Activated T-cell treated with anti-CD3 and anti-CD28 coated beads, Interleukin-2, amount 50 U/mL, for 4 hours (primary cell): ENCODE measurements at regions not wholly inside any gene's neighbourhood (a gene's known extent, or its start where the extent isn't known, plus 50 kb on each side); places are given as distances from the start of the nearest gene placed in this dataset.

Experiments used
- ATAC-seq, 2 donors: fragments of 200-7000 bp; cut with Tn5 transposase; one replicate each; pipeline ENCODE4 v1.10.0; 2021
- DNase-seq: peaks from one replicate; pipeline ENCODE4 v3.0.0-alpha.2; 2020
- H3K27me3 Mint-ChIP-seq: one replicate; pipeline ENCODE4 v1.8.0; 2021; ENCODE audit warnings: low read depth, mixed read lengths
- H3K36me3 Mint-ChIP-seq: one replicate; pipeline ENCODE4 v1.8.0; 2022; ENCODE audit warnings: mixed read lengths; ENCODE audit not compliant: insufficient read depth
- H3K4me1 Mint-ChIP-seq: one replicate; pipeline ENCODE4 v1.8.0; 2021; ENCODE audit warnings: low read depth, mixed read lengths
- H3K4me3 Mint-ChIP-seq: one replicate; pipeline ENCODE4 v1.8.0; 2021; ENCODE audit warnings: mild to moderate bottlenecking, moderate library complexity, mixed read lengths
- H3K9me3 Mint-ChIP-seq: one replicate; pipeline ENCODE4 v1.8.0; 2021; ENCODE audit warnings: mixed read lengths

DNA sequence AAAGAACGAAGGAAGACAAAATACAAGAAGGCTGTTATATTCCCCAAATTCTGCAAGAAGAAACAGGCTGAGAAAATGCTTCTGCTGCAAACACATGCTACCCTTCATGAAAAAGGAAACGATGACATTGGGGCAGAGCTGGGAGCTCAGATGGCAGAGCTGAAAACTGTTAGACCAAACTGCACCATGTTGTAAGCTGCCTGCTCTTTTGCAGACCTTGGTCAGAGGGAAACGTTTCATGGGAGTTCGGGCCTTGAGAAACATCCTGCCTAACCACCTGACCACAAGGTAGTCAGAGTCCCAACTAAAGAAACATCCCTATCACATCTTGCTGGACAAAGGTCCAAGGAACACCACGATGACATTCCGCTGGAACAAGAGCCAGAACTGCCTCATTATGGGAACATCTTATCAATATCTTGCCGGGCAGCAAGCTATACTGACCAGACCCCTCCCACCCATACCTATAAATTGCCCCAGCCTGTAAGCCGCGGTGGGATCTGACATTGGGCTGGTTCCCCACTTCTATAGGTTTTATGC lies 110.7 kb upstream of the CTSC start:
- Mint-ChIP-seq H3K36me3 (no peaks in the 10 kb centered on the region), H3K4me1 (no peaks in the 10 kb centered on the region), H3K4me3 (no peak overlapping the region), H3K9me3 (no peaks in the 10 kb centered on the region), H3K27me3 (no peaks in the 10 kb centered on the region)
- no peak for ATAC-seq
- no peak for DNase-seq

DNA sequence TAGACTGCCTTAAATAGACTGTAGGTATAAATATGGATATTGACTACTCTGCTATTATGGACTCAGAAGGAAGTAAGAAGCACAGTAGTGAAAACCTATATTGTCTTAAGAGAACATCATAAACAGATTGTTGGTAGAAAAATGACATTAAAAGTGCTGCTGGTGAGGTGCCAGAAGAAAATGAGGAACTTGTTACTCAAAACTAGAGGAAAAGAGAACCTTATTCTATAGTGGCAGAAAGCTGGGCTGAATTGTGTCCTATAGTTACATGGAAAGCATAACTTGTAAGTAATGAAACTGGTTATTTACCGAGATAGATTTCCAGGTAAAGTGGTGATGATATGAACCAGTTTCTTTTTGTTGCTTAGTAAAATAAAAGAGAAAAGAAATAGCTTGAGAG lies 109.7 kb upstream of the CTSC start:
- H3K4me1 Mint-ChIP-seq: no peaks in the 10 kb centered on the region
- no peak for DNase-seq
- no peak overlapping the region for H3K4me3 Mint-ChIP-seq
- no peak for ATAC-seq
- H3K36me3 Mint-ChIP-seq: no peaks in the 10 kb centered on the region
- H3K9me3 Mint-ChIP-seq: no peaks in the 10 kb centered on the region
- no peaks in the 10 kb centered on the region for H3K27me3 Mint-ChIP-seq

DNA sequence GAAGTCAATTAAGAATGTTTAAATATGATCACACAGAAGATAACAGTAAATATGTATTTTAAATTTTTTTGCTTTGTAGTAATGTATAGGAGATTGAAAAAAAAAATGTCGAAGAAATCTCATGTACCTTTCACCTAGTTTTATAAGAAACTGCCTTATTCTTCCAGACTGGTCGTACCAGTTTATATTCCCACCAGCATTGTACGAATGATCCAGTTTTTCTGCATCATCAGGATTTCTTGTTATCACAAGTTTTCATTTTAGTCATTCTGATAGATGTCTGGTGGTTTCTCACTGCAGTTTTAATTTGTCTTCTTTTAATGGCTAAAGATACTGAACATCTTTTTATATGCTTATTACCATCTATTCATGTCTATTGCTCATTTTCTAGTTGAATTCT lies 101.8 kb upstream of the CTSC start:
- Mint-ChIP-seq H3K36me3 (no peaks in the 10 kb centered on the region), H3K4me3 (no peak overlapping the region), H3K27me3 (no peaks in the 10 kb centered on the region), H3K9me3 (peaks cover 4% of the 10 kb centered on the region), H3K4me1 (no peaks in the 10 kb centered on the region)
- ATAC-seq: no peak
- no peak for DNase-seq

DNA sequence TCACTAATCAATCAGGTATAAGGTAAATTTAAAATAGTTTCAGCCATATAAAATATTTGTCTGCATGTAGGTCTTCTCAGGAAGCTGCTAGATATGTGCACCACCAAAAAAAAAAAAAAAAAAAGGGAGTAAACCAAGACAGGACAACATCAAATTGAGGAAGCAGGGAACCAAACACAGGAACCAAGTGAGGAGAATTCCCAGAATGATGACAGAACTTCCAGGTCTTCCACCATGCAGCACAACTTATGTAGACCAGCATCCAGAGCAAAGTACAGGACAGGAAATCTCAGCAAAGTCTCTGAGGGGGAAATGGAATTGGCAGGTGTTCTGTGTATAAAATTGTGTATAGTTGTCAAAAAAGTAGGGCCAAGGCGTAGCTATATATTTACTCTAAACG lies 101.2 kb upstream of the CTSC start:
- no peak overlapping the region for H3K4me3 Mint-ChIP-seq
- H3K9me3 Mint-ChIP-seq: peaks cover 4% of the 10 kb centered on the region
- DNase-seq (no peak), ATAC-seq (no peak)
- H3K4me1 Mint-ChIP-seq: no peaks in the 10 kb centered on the region
- no peaks in the 10 kb centered on the region for H3K36me3 Mint-ChIP-seq
- no peaks in the 10 kb centered on the region for H3K27me3 Mint-ChIP-seq

DNA sequence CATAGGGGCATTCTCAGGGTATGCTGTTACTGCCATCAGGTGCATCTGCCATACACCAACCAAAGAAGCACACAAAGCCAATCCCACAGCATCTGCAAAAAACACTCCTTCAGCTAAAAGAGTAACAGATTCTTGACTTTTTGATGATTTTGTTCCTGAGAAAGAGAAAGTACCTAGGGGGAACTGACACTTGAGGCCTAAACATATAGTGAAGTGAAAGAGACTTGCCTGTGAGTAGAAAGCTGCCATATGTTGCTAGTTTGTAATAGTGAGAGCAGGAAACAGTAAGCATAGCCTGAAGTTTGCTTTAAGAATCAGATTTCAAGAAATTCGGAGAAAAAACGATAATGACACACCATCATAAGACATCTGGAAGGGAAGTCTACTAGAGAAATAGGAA lies 97.9 kb upstream of the CTSC start:
- peaks cover 4% of the 10 kb centered on the region for H3K9me3 Mint-ChIP-seq
- H3K27me3 Mint-ChIP-seq: no peaks in the 10 kb centered on the region
- no peak overlapping the region for H3K4me3 Mint-ChIP-seq
- ATAC-seq (no peak), DNase-seq (no peak)
- H3K4me1 Mint-ChIP-seq: no peaks in the 10 kb centered on the region
- no peaks in the 10 kb centered on the region for H3K36me3 Mint-ChIP-seq

DNA sequence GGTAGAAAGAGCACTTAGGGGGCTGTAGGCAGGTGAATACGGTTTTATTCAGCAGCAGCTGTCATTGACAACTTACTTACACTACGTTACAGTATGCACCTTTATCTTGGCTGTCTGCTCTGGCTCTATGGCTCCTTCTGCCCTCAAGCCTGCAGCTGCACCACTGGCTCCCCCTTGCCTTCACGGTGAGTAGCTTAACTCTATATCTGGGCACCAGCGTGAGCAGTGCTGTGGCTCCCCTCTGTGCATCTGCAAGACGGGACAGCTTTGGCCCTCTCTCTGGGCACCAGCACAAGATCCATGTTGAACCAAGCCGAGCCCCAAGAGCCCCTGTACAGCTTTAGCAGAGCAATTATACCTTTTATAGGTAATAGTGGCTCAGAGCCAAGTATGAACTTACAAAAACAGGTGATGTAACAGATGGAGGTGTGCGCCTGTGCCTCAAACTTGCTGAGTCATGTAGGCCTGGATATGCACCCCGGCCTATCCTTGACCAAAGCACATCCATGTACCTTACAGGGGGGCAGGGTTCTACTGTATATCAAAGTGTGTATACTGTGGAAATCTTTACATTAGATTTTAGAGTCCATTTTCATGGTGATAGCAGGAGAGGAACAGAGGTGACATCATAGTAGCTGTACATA lies 96.9 kb upstream of the CTSC start:
- Mint-ChIP-seq H3K4me3 (no peak overlapping the region), H3K4me1 (no peaks in the 10 kb centered on the region), H3K27me3 (no peaks in the 10 kb centered on the region), H3K9me3 (peaks cover 4% of the 10 kb centered on the region), H3K36me3 (no peaks in the 10 kb centered on the region)
- ATAC-seq (no peak), DNase-seq (no peak)

DNA sequence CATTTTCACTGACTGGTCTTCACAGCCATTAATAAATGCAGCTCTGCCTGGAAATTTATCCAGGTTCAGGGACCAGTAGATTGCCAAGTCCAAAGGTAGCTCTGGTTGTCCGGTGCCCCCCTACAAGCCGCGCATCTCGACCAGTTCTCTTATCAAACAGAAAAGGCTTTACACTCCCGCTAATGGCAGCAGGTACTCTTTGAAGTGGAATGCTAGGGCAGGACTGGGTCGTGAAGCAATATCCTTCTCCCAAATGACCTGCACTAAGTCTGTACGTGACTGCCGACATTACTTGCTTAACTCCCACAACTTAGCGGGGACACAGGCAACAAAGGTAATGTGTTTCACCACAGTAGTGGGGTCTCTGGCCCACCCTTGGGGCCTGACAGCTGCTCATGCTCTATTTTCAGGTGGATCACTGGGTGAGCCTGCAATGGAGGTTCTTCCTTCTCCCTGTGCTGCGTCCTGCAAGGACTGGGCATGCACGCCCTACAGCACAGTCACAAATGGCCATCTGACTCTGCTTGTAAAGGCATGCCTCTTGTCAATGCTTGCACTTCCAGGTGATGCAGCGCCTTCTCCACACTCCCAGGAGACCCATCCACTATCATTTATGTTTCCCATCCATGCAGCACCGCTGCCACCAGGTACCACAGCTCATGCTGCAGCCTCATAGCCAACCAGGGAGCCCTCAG lies 96.1 kb upstream of the CTSC start:
- H3K9me3 Mint-ChIP-seq: peaks cover 4% of the 10 kb centered on the region
- no peaks in the 10 kb centered on the region for H3K27me3 Mint-ChIP-seq
- no peaks in the 10 kb centered on the region for H3K4me1 Mint-ChIP-seq
- ATAC-seq: no peak
- no peak for DNase-seq
- no peak overlapping the region for H3K4me3 Mint-ChIP-seq
- H3K36me3 Mint-ChIP-seq: no peaks in the 10 kb centered on the region

DNA sequence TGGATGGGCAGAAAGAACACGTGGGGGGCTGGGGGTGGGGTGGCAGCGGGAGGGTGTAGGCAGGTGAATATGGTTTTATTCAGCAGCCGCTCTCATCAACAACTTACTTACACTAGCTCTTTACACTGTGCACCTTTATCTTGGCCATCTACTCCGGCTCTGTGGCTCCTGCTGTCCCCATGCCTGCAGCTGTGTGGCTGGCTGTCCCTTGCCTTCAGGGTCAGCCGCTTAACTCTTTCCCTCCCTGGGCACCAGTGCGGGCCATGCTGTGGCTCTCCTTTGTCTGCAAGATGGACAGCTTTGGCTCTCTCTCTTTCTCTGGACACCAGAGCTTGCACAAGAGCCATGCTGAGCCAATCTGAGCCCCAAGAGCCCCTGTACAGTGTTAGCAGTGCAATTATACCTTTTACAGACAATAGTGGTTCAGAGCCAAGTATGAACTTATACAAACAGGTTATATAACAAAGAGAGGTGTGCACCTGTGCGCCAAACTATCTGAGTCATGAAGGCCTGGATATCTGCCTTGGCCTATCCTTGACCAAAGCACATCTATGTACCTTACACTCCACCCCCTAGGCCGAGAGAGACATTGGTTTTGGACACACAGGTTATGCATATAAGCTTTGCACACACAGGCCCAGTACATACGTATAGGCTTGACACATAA lies 94.3 kb upstream of the CTSC start:
- H3K4me3 Mint-ChIP-seq: no peak overlapping the region
- DNase-seq (no peak), ATAC-seq (no peak)
- H3K4me1 Mint-ChIP-seq: no peaks in the 10 kb centered on the region
- no peaks in the 10 kb centered on the region for H3K36me3 Mint-ChIP-seq
- no peaks in the 10 kb centered on the region for H3K27me3 Mint-ChIP-seq
- peaks cover 2% of the 10 kb centered on the region for H3K9me3 Mint-ChIP-seq

DNA sequence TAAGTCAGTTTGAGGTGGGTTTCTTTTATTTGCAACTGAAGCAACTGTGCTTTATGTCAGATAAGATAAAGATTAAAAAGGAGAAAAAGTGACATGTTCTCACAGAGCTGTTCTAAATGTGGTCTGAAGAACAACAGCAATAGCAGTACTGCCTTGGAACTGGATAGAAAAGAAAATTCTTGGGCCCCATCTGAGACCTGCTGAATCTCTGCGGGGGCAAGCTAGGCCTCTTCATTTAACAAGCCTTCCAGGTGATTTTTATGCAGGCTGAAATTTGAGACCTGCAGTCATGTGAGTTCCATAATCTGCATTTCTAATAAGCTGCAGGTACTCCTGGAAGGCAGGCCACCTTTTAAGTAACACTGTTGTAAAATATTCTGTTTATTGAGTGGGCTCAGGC lies 91.4 kb upstream of the CTSC start:
- Mint-ChIP-seq H3K4me1 (peaks cover 15% of the 10 kb centered on the region), H3K27me3 (no peaks in the 10 kb centered on the region), H3K36me3 (no peaks in the 10 kb centered on the region), H3K9me3 (no peaks in the 10 kb centered on the region), H3K4me3 (no peak overlapping the region)
- ATAC-seq (no peak), DNase-seq (no peak)

DNA sequence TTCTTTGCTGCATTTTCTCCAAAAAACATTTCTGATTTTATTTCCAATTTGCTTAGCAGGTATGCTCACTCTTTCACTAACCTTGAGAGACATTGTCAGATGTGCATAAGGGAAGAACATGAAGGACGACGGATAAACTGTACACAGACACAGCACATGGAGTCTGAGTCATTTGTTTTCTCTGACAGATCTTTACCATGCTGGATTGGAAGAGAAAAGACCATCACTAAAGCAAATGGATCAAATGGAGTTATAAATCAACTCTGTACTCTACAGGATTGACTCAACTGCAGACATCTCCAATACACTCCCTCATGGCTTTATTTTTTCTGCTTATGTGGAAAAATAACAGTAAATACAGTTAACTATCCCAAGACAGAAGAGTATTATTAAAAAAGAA lies 90.2 kb upstream of the CTSC start:
- no peaks in the 10 kb centered on the region for H3K9me3 Mint-ChIP-seq
- ATAC-seq (no peak), DNase-seq (no peak)
- H3K4me3 Mint-ChIP-seq: no peak overlapping the region
- H3K36me3 Mint-ChIP-seq: no peaks in the 10 kb centered on the region
- peaks cover 15% of the 10 kb centered on the region for H3K4me1 Mint-ChIP-seq
- H3K27me3 Mint-ChIP-seq: no peaks in the 10 kb centered on the region

DNA sequence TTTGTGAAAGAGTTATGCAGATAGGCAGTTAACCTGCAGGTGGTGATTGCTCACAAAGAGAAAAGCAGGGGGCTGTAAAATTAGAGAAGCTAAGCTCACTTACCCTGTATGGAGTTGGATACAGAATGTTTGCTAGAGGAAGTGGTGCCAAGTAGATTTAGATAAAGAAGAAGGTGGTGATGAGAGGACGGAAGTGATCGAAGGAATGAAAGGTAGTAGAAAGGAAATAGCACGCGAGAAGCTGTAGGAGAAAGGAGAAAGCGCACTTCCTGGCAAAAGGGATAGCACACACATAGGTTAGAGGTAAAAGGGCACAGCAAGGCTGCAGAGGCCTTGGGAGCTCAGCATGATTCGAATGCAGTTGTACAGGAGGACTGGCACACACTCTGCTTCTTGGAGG lies 87.3 kb upstream of the CTSC start:
- no peaks in the 10 kb centered on the region for H3K9me3 Mint-ChIP-seq
- no peak overlapping the region for H3K4me3 Mint-ChIP-seq
- no peak for ATAC-seq

DNA sequence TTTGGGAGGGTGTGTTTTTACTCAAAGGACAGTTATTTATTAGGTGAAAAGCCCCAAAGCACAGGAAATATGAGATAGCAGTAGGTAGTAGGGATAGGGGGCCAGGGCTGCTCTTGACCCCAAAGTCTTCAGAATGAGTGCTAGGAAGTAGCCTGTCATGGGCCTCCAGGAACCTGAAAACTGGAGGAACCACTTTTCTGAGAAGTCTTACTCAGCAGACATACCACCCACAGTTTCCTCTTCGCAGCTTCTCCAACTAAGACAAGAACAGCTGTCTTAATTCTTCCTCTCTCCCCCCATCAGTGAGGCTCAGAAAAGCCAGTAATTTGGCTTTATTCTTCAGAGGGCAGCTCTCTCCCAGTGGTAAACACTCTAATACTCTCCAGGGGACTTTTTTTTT lies 84.0 kb upstream of the CTSC start:
- peak; percentile 87 to 88 for ATAC-seq
- Mint-ChIP-seq H3K27me3 (no peaks in the 10 kb centered on the region), H3K4me1 (peaks cover 49% of the 10 kb centered on the region), H3K36me3 (no peaks in the 10 kb centered on the region), H3K9me3 (no peaks in the 10 kb centered on the region), H3K4me3 (peak overlapping the region; percentile 20)
- DNase-seq: peak; percentile 17

More for the DNA sequence above, 87.3 kb upstream of the CTSC start:
- Mint-ChIP-seq H3K27me3 (no peaks in the 10 kb centered on the region), H3K4me1 (peaks cover 43% of the 10 kb centered on the region), H3K36me3 (no peaks in the 10 kb centered on the region)
- no peak for DNase-seq

DNA sequence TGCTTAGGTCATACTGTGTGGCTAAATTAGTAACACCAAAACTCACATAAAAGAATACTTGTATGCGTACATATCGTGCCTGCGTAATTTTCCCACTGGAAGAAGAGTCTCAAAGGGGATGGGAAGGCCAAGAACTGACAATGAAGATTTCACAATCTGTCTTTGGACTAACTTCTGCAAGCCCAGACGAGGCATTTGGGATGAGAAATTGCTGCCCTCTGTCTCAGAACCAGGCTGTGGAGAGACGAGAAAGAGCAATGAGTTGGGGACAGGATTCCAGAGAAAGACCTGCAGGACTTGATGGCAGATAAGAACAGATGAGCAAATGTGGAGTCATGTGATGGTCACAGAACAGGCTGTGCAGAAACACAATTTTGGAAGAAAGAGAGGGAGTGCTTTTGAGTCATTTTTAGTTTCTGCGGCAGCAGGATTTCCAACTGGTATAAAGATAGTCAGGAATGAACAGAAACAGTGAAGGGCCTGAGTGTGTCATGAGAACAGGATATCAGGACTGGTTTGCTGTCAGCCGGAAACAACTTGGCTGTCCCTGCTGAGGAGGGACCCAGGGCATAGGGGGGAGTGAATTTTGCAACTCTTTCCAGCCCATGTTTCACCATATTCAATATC lies 82.7 kb upstream of the CTSC start:
- Mint-ChIP-seq H3K36me3 (no peaks in the 10 kb centered on the region), H3K4me3 (no peak overlapping the region)
- no peak for ATAC-seq

DNA sequence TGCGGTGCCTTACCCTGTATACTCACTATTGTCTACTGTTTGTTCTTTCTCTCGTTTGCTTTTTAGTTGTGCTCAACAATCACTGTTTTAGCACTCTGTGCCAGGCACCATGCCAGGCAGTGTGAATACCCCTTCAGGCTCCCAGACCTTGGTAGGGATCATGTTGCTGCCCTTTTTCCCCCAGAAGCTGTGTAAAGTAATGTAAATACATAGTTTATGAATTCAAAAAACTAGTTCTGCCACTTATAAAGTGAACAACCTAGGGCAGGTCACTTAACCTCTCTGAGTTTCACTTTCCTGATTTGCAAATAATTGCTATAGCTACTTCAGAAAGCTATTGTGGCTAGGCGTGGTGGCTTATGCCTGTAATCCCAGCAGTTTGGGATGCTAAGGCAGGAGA lies 81.0 kb upstream of the CTSC start:
- DNase-seq: no peak
- Mint-ChIP-seq H3K4me3 (no peak overlapping the region), H3K27me3 (no peaks in the 10 kb centered on the region), H3K4me1 (peaks cover 61% of the 10 kb centered on the region), H3K9me3 (no peaks in the 10 kb centered on the region), H3K36me3 (no peaks in the 10 kb centered on the region)
- no peak for ATAC-seq

More for the DNA sequence above, 82.7 kb upstream of the CTSC start:
- Mint-ChIP-seq H3K9me3 (no peaks in the 10 kb centered on the region), H3K27me3 (no peaks in the 10 kb centered on the region), H3K4me1 (peaks cover 52% of the 10 kb centered on the region)
- DNase-seq: no peak
